K562 (cell line): ENCODE measurements at regions not wholly inside any gene's neighbourhood (a gene's known extent, or its start where the extent isn't known, plus 50 kb on each side); places are given as distances from the start of the nearest gene placed in this dataset.

Experiments
- ATAC-seq: fragments of 200-7000 bp; cut with Tn5 transposase; 3 replicates; pipeline ENCODE4 v1.9.1; 2020; ENCODE audit warnings: moderate library complexity
- BruUV-seq: library from RNA; stranded (reverse); fragments of 400-500 nt; replicated peaks from 2 replicates; lab custom pipeline; 2021; lab: Mats Ljungman, UMichigan
- CTCF ChIA-PET: fragments of 300-600 bp; formaldehyde crosslinking; extraction: SDS; loops from one replicate; lab custom pipeline; 2021; ENCODE audit warnings: low intra/inter-chr PET ratio; lab: Yijun Ruan, JAX
- POLR2A ChIA-PET: fragments of 300-600, 350-650 bp; sonication (Branson Sonifier 250); formaldehyde crosslinking; extraction: SDS; loops from one replicate; lab custom pipeline; 2021; ENCODE audit warnings: antibody characterized with exemption, inconsistent platforms; lab: Yijun Ruan, JAX
- DNase-seq, 4 experiments: peaks; one replicate each; pipeline versions ENCODE4 v3.0.0 to v3.0.0-alpha.2; 2011 to 2018; ENCODE audit warnings: low spot score in 3 of 4, mixed read lengths in 3 of 4; ENCODE audit errors: extremely low read depth in 1 of 4
- FAIRE-seq: peaks from 2 replicates; lab custom pipeline; 2011; peaks lifted over from hg19 to GRCh38; lab: Jason Lieb, UNC
- H2AFZ ChIP-seq: 2 replicates; pipeline ENCODE4 v1.6.0; 2011; ENCODE audit warnings: low read depth, low read length, control low read depth, inconsistent platforms
- H3K27ac ChIP-seq: fragments of 200-600 bp; 3 replicates; pipeline ENCODE4 v1.8.0; 2011; ENCODE audit warnings: low read depth, mild to moderate bottlenecking, control low read depth, inconsistent platforms, low read length, moderate library complexity, mixed read lengths; ENCODE audit errors: extremely low read depth
- H3K27me3 ChIP-seq, 2 experiments: fragments of 300-600 bp in 1 of 2; 2 replicates in 1 of 2; 3 replicates in 1 of 2; pipeline versions ENCODE4 v1.6.0 to v1.8.0; 2011; ENCODE audit warnings: inconsistent platforms in 2 of 2, low read length in 2 of 2, mild to moderate bottlenecking in 1 of 2, mixed read lengths in 1 of 2, moderate library complexity in 1 of 2; ENCODE audit not compliant: control insufficient read depth in 2 of 2, insufficient read depth in 2 of 2
- H3K36me3 ChIP-seq: fragments of 300-600 bp; 3 replicates; pipeline ENCODE4 v1.8.0; 2011; ENCODE audit warnings: mild to moderate bottlenecking, low read length, inconsistent platforms; ENCODE audit not compliant: control insufficient read depth, insufficient read depth
- H3K4me1 ChIP-seq, 2 experiments: fragments of 200-600 bp in 1 of 2; replicated peaks in 1 of 2; 2 replicates in 1 of 2; 3 replicates in 1 of 2; pipeline versions ENCODE4 v1.5.1 to v1.8.0; 2011; ENCODE audit warnings: inconsistent platforms in 2 of 2, low read length in 2 of 2, mild to moderate bottlenecking in 1 of 2, mixed read lengths in 1 of 2, moderate library complexity in 1 of 2; ENCODE audit not compliant: control insufficient read depth in 2 of 2, insufficient read depth in 2 of 2
- H3K4me2 ChIP-seq: 2 replicates; pipeline ENCODE4 v1.6.1; 2011; ENCODE audit warnings: low read length, control low read depth, inconsistent platforms, mixed read lengths; ENCODE audit not compliant: insufficient read depth
- H3K4me3 ChIP-seq: fragments of 200-600 bp; sonication (generic), shearing (Covaris generic); 2 replicates; pipeline ENCODE4 v1.5.1; 2016; ENCODE audit warnings: control low read depth, inconsistent platforms
- H3K79me2 ChIP-seq: fragments of 200-600 bp; 3 replicates; pipeline ENCODE4 v1.8.0; 2011; ENCODE audit warnings: low read length, inconsistent platforms; ENCODE audit not compliant: control insufficient read depth, insufficient read depth
- H3K9ac ChIP-seq, 2 experiments: 2 replicates each; pipeline versions ENCODE4 v1.6.0 to v1.6.1; 2011; ENCODE audit warnings: low read depth in 2 of 2, low read length in 2 of 2, control low read depth in 1 of 2, inconsistent platforms in 1 of 2, mild to moderate bottlenecking in 1 of 2, mixed read lengths in 1 of 2; ENCODE audit not compliant: insufficient read depth in 1 of 2
- H3K9me1 ChIP-seq: one replicate; pipeline ENCODE4 v1.6.0; 2011; ENCODE audit warnings: inconsistent platforms, mild to moderate bottlenecking, low read length, moderate library complexity; ENCODE audit not compliant: control insufficient read depth, insufficient read depth
- H3K9me3 ChIP-seq: replicated peaks from 2 replicates; pipeline ENCODE4 v1.5.1; 2011; ENCODE audit warnings: low read depth, low read length, inconsistent platforms; ENCODE audit not compliant: control insufficient read depth, insufficient read depth
- H4K20me1 ChIP-seq: replicated peaks from 2 replicates; pipeline ENCODE4 v1.6.1; 2011; ENCODE audit warnings: low read length, inconsistent platforms, mixed read lengths; ENCODE audit not compliant: control insufficient read depth, insufficient read depth
- CBFA2T3 ChIP-seq: fragments of 450-650 bp; IDR thresholded peaks from 2 replicates; pipeline ENCODE4 v1.6.1; 2017
- ESRRA ChIP-seq: fragments of 450-650 bp; IDR thresholded peaks from 2 replicates; pipeline ENCODE4 v1.6.1; 2014; ENCODE audit warnings: low read depth, mild to moderate bottlenecking, moderate library complexity, borderline replicate concordance
- FOS ChIP-seq: IDR thresholded peaks from 3 replicates; pipeline ENCODE4 v1.6.1; 2011; ENCODE audit not compliant: insufficient read length; ENCODE audit errors: extremely low read depth
- GTF2A2 ChIP-seq: IDR thresholded peaks from 2 replicates; pipeline ENCODE4 v1.6.1; 2016; ENCODE audit warnings: mild to moderate bottlenecking, missing genetic modification characterization, missing compliant biosample characterization
- HOMEZ ChIP-seq: fragments of 250-450 bp; sonication (Bioruptor Pico); IDR thresholded peaks from 2 replicates; pipeline ENCODE4 v1.4.0; 2020; ENCODE audit warnings: mild to moderate bottlenecking, moderate library complexity
- KAT8 ChIP-seq: fragments of 450-650 bp; IDR thresholded peaks from 2 replicates; pipeline ENCODE4 v1.6.1; 2016; ENCODE audit warnings: low read depth, mild to moderate bottlenecking
- MCM2 ChIP-seq: fragments of 450-650 bp; IDR thresholded peaks from 2 replicates; pipeline ENCODE4 v1.6.1; 2017; ENCODE audit warnings: low read depth, mild to moderate bottlenecking
- MTF1 ChIP-seq: fragments of 250-450 bp; sonication (Bioruptor Pico); IDR thresholded peaks from 2 replicates; pipeline ENCODE4 v1.9.0; 2021; ENCODE audit warnings: moderate library complexity, mild to moderate bottlenecking, inconsistent platforms, borderline replicate concordance
- MYC ChIP-seq, 2 experiments: fragments of 250-450 bp in 1 of 2; sonication (Bioruptor Pico) in 1 of 2; IDR thresholded peaks; 2 replicates each; pipeline versions ENCODE4 v1.5.1 to v1.6.1; 2012 to 2021; ENCODE audit warnings: low read depth in 2 of 2, borderline replicate concordance in 1 of 2, improper control_type of control experiment in 1 of 2, low read length in 1 of 2, mild to moderate bottlenecking in 1 of 2, moderate library complexity in 1 of 2
- NFE2L1 ChIP-seq: fragments of 450-650 bp; IDR thresholded peaks from 2 replicates; pipeline ENCODE4 v1.6.1; 2016; ENCODE audit warnings: missing genetic modification characterization, low read depth, mild to moderate bottlenecking, missing compliant biosample characterization, moderate library complexity, borderline replicate concordance
- PTBP1 ChIP-seq: fragments of 200-400 bp; formaldehyde crosslinking; IDR thresholded peaks from 2 replicates; pipeline ENCODE4 v1.6.1; 2017; ENCODE audit warnings: low read depth, low read length
- RBM17 ChIP-seq: fragments of 200-400 bp; formaldehyde crosslinking; IDR thresholded peaks from 2 replicates; pipeline ENCODE4 v1.6.1; 2017; ENCODE audit warnings: low read depth, mild to moderate bottlenecking, low read length, borderline replicate concordance
- SMARCA4 ChIP-seq: fragments of 450-650 bp; IDR thresholded peaks from 2 replicates; pipeline ENCODE4 v1.6.1; 2016
- TFAP4 ChIP-seq: sonication (generic); formaldehyde crosslinking; IDR thresholded peaks from 2 replicates; pipeline ENCODE4 v1.8.0; 2022; ENCODE audit warnings: missing genetic modification reagents, mild to moderate bottlenecking, moderate library complexity, borderline replicate concordance
- TGIF2 ChIP-seq: sonication (generic); formaldehyde crosslinking; IDR thresholded peaks from 2 replicates; pipeline ENCODE4 v1.8.1; 2022; ENCODE audit warnings: mild to moderate bottlenecking, missing genetic modification reagents, moderate library complexity
- ZBTB17 ChIP-seq: fragments of 450-650 bp; formaldehyde crosslinking; IDR thresholded peaks from 2 replicates; pipeline ENCODE4 v1.4.0; 2020; ENCODE audit warnings: mild to moderate bottlenecking
- ZNF197 ChIP-seq: fragments of 200-800 bp; sonication (Bioruptor generic); IDR thresholded peaks from 2 replicates; pipeline ENCODE4 v1.6.1; 2016; ENCODE audit warnings: low read depth, missing genetic modification characterization, missing compliant biosample characterization
- ZNF23 ChIP-seq: fragments of 250-450 bp; sonication (Bioruptor Pico); IDR thresholded peaks from 2 replicates; pipeline ENCODE4 v1.4.0; 2020; ENCODE audit warnings: mild to moderate bottlenecking
- ZNF431 ChIP-seq: sonication (generic); formaldehyde crosslinking; IDR thresholded peaks from 2 replicates; pipeline ENCODE4 v1.8.0; 2022; ENCODE audit warnings: mild to moderate bottlenecking, missing genetic modification reagents
- WGBS: fragments of 100-300 bp; shearing (Covaris generic); methylation state at CpG from one replicate; pipeline ENCODE4 v1.1.6; 2016; ENCODE audit warnings: low coverage, mixed read lengths; ENCODE audit not compliant: insufficient coverage; ENCODE audit errors: missing lambda C conversion rate; 5-methylcytosine and 5-hydroxymethylcytosine counted together
- in situ Hi-C: fragments of 300-500 bp; cut with MboI; formaldehyde crosslinking; loops from 4 replicates; pipeline ENCODE4 v1.15.0; 2018; ENCODE audit warnings: inconsistent platforms, mixed read lengths
- intact Hi-C: fragments of 100-400 bp; cut with micrococcal nuclease; formaldehyde crosslinking; loops from 2 replicates; pipeline ENCODE4 v1.14.2; 2022
- TF ChIP-seq, protein P1 (sequence below): sonication (generic); formaldehyde crosslinking; IDR thresholded peaks from 2 replicates; pipeline ENCODE4 v1.8.0; 2022; ENCODE audit warnings: missing genetic modification reagents, mild to moderate bottlenecking, borderline replicate concordance

DNA sequence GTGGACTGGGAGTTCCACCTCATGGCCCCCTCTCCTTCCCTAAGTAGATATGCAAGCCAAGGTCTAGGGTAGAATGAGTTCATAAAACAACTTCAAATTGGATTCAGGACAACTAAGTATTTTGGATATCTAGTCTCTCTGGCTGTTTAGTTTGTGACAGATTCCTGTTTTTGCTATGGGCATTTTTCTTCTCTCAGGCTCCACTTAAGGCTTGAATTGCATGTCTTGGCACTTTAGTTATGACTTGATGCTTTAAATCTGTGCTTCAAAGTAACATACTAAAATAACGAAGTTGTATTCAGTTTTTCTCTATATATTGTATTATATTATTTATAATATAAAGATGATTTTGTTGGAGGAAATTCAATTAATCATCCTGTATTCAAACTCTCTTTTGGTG, 873.4 kb upstream of the MBL2 start (continued):
- no peak for TF ChIP-seq TFAP4 (CRISPR knock-in tag)
- TF ChIP-seq HOMEZ = no peak
- TF ChIP-seq NFE2L1 (tag) = no peak
- no peak for TF ChIP-seq TGIF2 (CRISPR knock-in tag)
- TF ChIP-seq MCM2 = no peak
- TF ChIP-seq ZNF23 = no peak
- no peak for TF ChIP-seq PTBP1

DNA sequence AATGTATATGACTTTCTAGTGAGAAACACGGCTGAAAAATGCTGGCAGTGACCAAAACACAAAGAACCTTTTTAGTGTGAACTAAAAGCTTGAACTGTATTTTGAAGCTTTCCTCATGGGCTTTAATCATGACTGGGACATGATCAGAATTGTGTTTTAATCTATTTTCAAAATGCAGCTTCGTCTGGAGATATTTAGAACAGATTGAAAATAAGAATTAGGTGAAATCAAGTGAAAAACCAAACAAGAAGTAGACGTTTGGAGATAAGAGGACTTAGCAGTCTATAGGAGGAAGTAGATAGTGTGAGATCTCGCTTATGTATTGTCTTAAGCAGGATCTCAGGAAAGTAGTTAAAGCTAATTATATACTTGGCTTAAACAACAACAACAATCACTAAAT, 865.4 kb upstream of the MBL2 start:
- no peak for FAIRE-seq
- WGBS = 2% methylated on average over 4 of the region's 4 CpGs
- intact Hi-C loops = no loop called here
- in situ Hi-C loops = no loop called here
- H3K36me3 ChIP-seq = no peaks in the 10 kb centered on the region
- H3K9me3 ChIP-seq = no peaks in the 10 kb centered on the region
- POLR2A ChIA-PET = no interaction called here
- no peak for DNase-seq
- H3K4me3 ChIP-seq = no peak overlapping the region
- ATAC-seq = no peak
- H3K9ac ChIP-seq = no peak overlapping the region
- no peaks in the 10 kb centered on the region for H3K79me2 ChIP-seq
- no peaks in the 10 kb centered on the region for H4K20me1 ChIP-seq
- no TSS peak for BruUV-seq
- H3K27me3 ChIP-seq = no peaks in the 10 kb centered on the region
- no peaks in the 10 kb centered on the region for H3K4me1 ChIP-seq
- CTCF ChIA-PET = no interaction called here
- no peak overlapping the region for H3K4me2 ChIP-seq
- H2AFZ ChIP-seq = no peak overlapping the region
- no peaks in the 10 kb centered on the region for H3K9me1 ChIP-seq
- no peak overlapping the region for H3K27ac ChIP-seq
- no peak for TF ChIP-seq ZNF431
- TF ChIP-seq MTF1 = no peak
- TF ChIP-seq GTF2A2 (tag) = no peak
- TF ChIP-seq FOS = no peak
- TF ChIP-seq, protein P1, sequence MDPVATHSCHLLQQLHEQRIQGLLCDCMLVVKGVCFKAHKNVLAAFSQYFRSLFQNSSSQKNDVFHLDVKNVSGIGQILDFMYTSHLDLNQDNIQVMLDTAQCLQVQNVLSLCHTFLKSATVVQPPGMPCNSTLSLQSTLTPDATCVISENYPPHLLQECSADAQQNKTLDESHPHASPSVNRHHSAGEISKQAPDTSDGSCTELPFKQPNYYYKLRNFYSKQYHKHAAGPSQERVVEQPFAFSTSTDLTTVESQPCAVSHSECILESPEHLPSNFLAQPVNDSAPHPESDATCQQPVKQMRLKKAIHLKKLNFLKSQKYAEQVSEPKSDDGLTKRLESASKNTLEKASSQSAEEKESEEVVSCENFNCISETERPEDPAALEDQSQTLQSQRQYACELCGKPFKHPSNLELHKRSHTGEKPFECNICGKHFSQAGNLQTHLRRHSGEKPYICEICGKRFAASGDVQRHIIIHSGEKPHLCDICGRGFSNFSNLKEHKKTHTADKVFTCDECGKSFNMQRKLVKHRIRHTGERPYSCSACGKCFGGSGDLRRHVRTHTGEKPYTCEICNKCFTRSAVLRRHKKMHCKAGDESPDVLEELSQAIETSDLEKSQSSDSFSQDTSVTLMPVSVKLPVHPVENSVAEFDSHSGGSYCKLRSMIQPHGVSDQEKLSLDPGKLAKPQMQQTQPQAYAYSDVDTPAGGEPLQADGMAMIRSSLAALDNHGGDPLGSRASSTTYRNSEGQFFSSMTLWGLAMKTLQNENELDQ (CRISPR knock-in tag) = no peak
- no peak for TF ChIP-seq SMARCA4
- no peak for TF ChIP-seq ZNF197 (CRISPR knock-in tag)
- no peak for TF ChIP-seq MYC (IDR thresholded peaks at IDR 0.05; ENCODE audit: low read depth, low read length)
- no peak for TF ChIP-seq MYC (CRISPR knock-in tag; IDR thresholded peaks at IDR 0.05; ENCODE audit: borderline replicate concordance, low read depth)
- no peak for TF ChIP-seq RBM17
- TF ChIP-seq ZBTB17 = no peak
- no peak for TF ChIP-seq CBFA2T3
- TF ChIP-seq KAT8 = no peak
- TF ChIP-seq ESRRA = no peak
